ENCODE measurements at regions not wholly inside any gene's neighbourhood (a gene's known extent, or its start where the extent isn't known, plus 50 kb on each side); places are given as distances from the start of the nearest gene placed in this dataset.

GRCh38 chr10:128237710-128238109 is 111.5 kb upstream of the MKI67 start:
- no peaks in the 10 kb centered on the region for H4K20me1 ChIP-seq (ENCODE audit: insufficient read depth)
- ChIA-PET CTCF (interaction anchor here (0.7 to 4.5 kb wide), 3 partner anchors 26 to 30 kb away, joined by 3 to 18 read pairs (median 9); no protein-coding TSS in a partner anchor), POLR2A (no interaction called here)
- DNase-seq = no peak
- TF ChIP-seq YY1 (IDR thresholded peaks at IDR 0.05; ENCODE audit: low read depth) = no peak
- TF ChIP-seq EZH2phosphoT487 (IDR thresholded peaks at IDR 0.05; ENCODE audit: borderline replicate concordance, low read depth) = no peak
- TF ChIP-seq FOXJ3 (CRISPR knock-in tag; IDR thresholded peaks at IDR 0.05) = no peak
- no peak for TF ChIP-seq NRF1 (IDR thresholded peaks at IDR 0.05; ENCODE audit: low read depth, low read length)
- no peaks in the 10 kb centered on the region for H3F3A ChIP-seq (replicated peaks; ENCODE audit: insufficient read depth)
- no peaks in the 10 kb centered on the region for H3K79me2 ChIP-seq (ENCODE audit: insufficient read depth)
- no peak overlapping the region for H3K4me2 ChIP-seq
- H3K9me3 ChIP-seq = no peaks in the 10 kb centered on the region
- H3K9me2 ChIP-seq = no peaks in the 10 kb centered on the region
- peaks cover 0 to 2% of the 10 kb centered on the region in 2 experiments; a peak in 1 of 4 replicates for H3K4me1 ChIP-seq (ENCODE audit: control insufficient read depth in 1 of 2, insufficient read depth in 2 of 2, low read depth in 1 of 2, low read length in 1 of 2)
- H3K27me3 ChIP-seq (ENCODE audit: insufficient read depth) = no peaks in the 10 kb centered on the region
- no peak overlapping the region for H3K4me3 ChIP-seq (ENCODE audit: low read depth in 2 of 2, low read length in 1 of 2)
- no peak overlapping the region for H2AFZ ChIP-seq (ENCODE audit: low read depth)
- H3K36me3 ChIP-seq (replicated peaks in 1 of 2; ENCODE audit: control insufficient read depth in 1 of 2, insufficient read depth in 2 of 2, low read length in 1 of 2) = no peaks in the 10 kb centered on the region
- H3K27ac ChIP-seq (ENCODE audit: low read depth in 2 of 2, low read length in 1 of 2) = no peak overlapping the region
- no peak overlapping the region for H3K9ac ChIP-seq
- 16% methylated on average over 5 of the region's 5 CpGs for WGBS (ENCODE audit: low lambda C conversion rate)

DNA sequence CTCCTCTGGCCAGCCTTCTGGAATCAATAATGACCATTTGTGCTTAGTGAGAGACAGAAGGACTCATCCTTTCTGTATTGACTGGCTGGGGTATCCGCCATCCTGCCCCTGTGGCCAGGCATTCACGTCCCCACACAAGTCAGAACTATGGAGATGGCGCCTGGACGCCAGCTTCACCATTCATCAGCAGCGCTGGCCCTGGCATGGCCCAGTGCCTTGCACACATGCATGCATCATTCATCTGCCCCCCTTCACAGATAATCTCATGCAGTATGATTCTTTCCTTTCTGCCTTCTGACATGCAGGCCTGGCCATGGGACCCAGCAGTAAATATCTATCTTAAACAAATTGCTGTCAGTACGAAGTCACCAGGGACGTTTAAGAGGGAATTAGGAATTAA is 114.8 kb upstream of the MKI67 start:
- H3K4me3 ChIP-seq (ENCODE audit: low read depth in 2 of 2, low read length in 1 of 2) = no peak overlapping the region

DNA sequence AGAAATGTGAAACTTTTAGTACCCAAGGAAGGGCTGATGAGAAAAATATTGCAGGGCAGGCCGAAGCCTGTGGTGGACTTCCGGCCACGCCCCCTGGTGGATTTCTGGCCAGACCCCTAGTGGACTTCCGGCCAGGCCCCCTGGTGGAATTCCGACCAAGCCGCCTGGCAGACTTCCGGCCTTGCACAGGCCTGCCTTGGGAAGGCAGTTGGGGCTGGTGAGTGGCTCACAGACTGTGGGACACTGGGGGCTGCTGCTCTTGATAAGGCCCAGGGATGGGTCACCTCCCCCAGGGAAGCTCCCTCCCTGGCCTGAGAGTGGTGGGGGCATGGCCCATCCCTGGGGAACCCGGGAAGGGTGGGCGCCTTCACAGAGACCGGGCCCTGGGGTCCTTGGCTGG is 116.4 kb upstream of the MKI67 start:
- Histone ChIP-seq H3K79me2 (ENCODE audit: insufficient read depth) (no peaks in the 10 kb centered on the region), H2AFZ (ENCODE audit: low read depth) (no peak overlapping the region), H3K36me3 (replicated peaks in 1 of 2; ENCODE audit: control insufficient read depth in 1 of 2, insufficient read depth in 2 of 2, low read length in 1 of 2) (no peaks in the 10 kb centered on the region), H3K4me3 (ENCODE audit: low read depth in 2 of 2, low read length in 1 of 2) (no peak overlapping the region), H3K9me2 (no peaks in the 10 kb centered on the region), H3K4me2 (no peak overlapping the region), H3K9me3 (no peaks in the 10 kb centered on the region), H3F3A (replicated peaks; ENCODE audit: insufficient read depth) (no peaks in the 10 kb centered on the region), H3K4me1 (ENCODE audit: control insufficient read depth in 1 of 2, insufficient read depth in 2 of 2, low read depth in 1 of 2, low read length in 1 of 2) (peaks cover 0 to 2% of the 10 kb centered on the region in 2 experiments; a peak in 1 of 4 replicates), H3K27ac (ENCODE audit: low read depth in 2 of 2, low read length in 1 of 2) (no peak overlapping the region), H3K9ac (no peak overlapping the region), H3K27me3 (ENCODE audit: insufficient read depth) (no peaks in the 10 kb centered on the region), H4K20me1 (ENCODE audit: insufficient read depth) (no peaks in the 10 kb centered on the region)
- TF ChIP-seq YY1 (IDR thresholded peaks at IDR 0.05; ENCODE audit: low read depth) = no peak
- no peak for TF ChIP-seq CHD2 (IDR thresholded peaks at IDR 0.05; ENCODE audit: low read length, partially characterized antibody)
- TF ChIP-seq CTCF (IDR thresholded peaks at IDR 0.05) = 0 out of 2 replicates have a peak, but pooled peaks have one; percentile 6
- no peak for TF ChIP-seq JUND (IDR thresholded peaks at IDR 0.05)
- ChIA-PET POLR2A (no interaction called here), CTCF (interaction anchor here (0.8 to 1.6 kb wide), 2 partner anchors 21 to 30 kb away, joined by 3 to 5 read pairs; no protein-coding TSS in a partner anchor)
- WGBS (ENCODE audit: low lambda C conversion rate) = 40% methylated on average over 4 of the region's 10 CpGs
- peak; percentile 41 for DNase-seq

More for the DNA sequence above, 114.8 kb upstream of the MKI67 start:
- Histone ChIP-seq H3K27ac (ENCODE audit: low read depth in 2 of 2, low read length in 1 of 2) (no peak overlapping the region), H3K79me2 (ENCODE audit: insufficient read depth) (no peaks in the 10 kb centered on the region), H3K9ac (no peak overlapping the region), H3K9me2 (no peaks in the 10 kb centered on the region), H3K36me3 (replicated peaks in 1 of 2; ENCODE audit: control insufficient read depth in 1 of 2, insufficient read depth in 2 of 2, low read length in 1 of 2) (no peaks in the 10 kb centered on the region), H4K20me1 (ENCODE audit: insufficient read depth) (no peaks in the 10 kb centered on the region), H3K4me1 (ENCODE audit: control insufficient read depth in 1 of 2, insufficient read depth in 2 of 2, low read depth in 1 of 2, low read length in 1 of 2) (peaks cover 0 to 2% of the 10 kb centered on the region in 2 experiments; a peak in 1 of 4 replicates), H3K9me3 (no peaks in the 10 kb centered on the region), H3K27me3 (ENCODE audit: insufficient read depth) (no peaks in the 10 kb centered on the region), H2AFZ (ENCODE audit: low read depth) (no peak overlapping the region), H3F3A (replicated peaks; ENCODE audit: insufficient read depth) (no peaks in the 10 kb centered on the region), H3K4me2 (no peak overlapping the region)
- 52% methylated on average over 6 of the region's 7 CpGs for WGBS (ENCODE audit: low lambda C conversion rate)
- TF ChIP-seq RCOR1 (IDR thresholded peaks at IDR 0.05; ENCODE audit: low read length) (no peak), MXI1 (IDR thresholded peaks at IDR 0.05; ENCODE audit: low read depth, low read length) (no peak)
- CTCF ChIA-PET = no interaction called here
- DNase-seq = no peak
- POLR2A ChIA-PET = no interaction called here
